ENCODE measurements at regions not wholly inside any gene's neighbourhood (a gene's known extent, or its start where the extent isn't known, plus 50 kb on each side); places are given as distances from the start of the nearest gene placed in this dataset.

GRCh38 chr18:30271716-30272115 is 770.8 kb downstream of the DSC3 start:
- ATAC-seq, result no peak
- H3K9me3 ChIP-seq (ENCODE audit: control insufficient read depth, insufficient read depth, low read depth, low read length), result no peaks in the 10 kb centered on the region
- H3K27me3 ChIP-seq (ENCODE audit: control insufficient read depth, insufficient read depth, low read length), result no peaks in the 10 kb centered on the region
- H3K4me3 ChIP-seq (ENCODE audit: low read depth in 2 of 2, low read length in 2 of 2), result no peak overlapping the region
- ChIA-PET POLR2A (no interaction called here), CTCF (no interaction called here)
- H3K36me3 ChIP-seq (ENCODE audit: control insufficient read depth, insufficient read depth, low read length), result no peaks in the 10 kb centered on the region
- in situ Hi-C loops (cut with HindIII; ENCODE audit: low pct_unique_long_range_greater_than_20kb, low sequenced_read_pairs), result no loop called here
- intact Hi-C loops (cut with micrococcal nuclease; ENCODE audit: unreplicated experiment), result no loop called here
- BruUV-seq (replicated peaks), result no TSS peak
- no peak for DNase-seq (ENCODE audit: low read depth, low spot score)
- H3K4me1 ChIP-seq (ENCODE audit: control insufficient read depth, insufficient read depth, low read length), result no peaks in the 10 kb centered on the region
- no peak overlapping the region for H3K27ac ChIP-seq (ENCODE audit: low read length)
- no peak for TF ChIP-seq SIN3A (IDR thresholded peaks at IDR 0.05; ENCODE audit: borderline replicate concordance, insufficient read depth, low read depth, low read length)
- TF ChIP-seq REST (IDR thresholded peaks at IDR 0.05; ENCODE audit: insufficient read depth in 1 of 2, low read depth in 2 of 2, low read length in 1 of 2), result no peak
- no peak for TF ChIP-seq POLR2AphosphoS5 (IDR thresholded peaks at IDR 0.05; ENCODE audit: low read depth, low read length)
- TF ChIP-seq CTCF (IDR thresholded peaks at IDR 0.05), result no peak
- TF ChIP-seq TCF7L2 (IDR thresholded peaks at IDR 0.05; ENCODE audit: low read depth, low read length), result no peak

GRCh38 chr18:30265190-30265589 is 777.4 kb downstream of the DSC3 start:
- H3K27ac ChIP-seq (ENCODE audit: low read length), result no peak overlapping the region
- CTCF ChIA-PET, result no interaction called here
- no peak for DNase-seq (ENCODE audit: low read depth, low spot score)
- intact Hi-C loops (cut with micrococcal nuclease; ENCODE audit: unreplicated experiment), result no loop called here
- TF ChIP-seq CTCF (IDR thresholded peaks at IDR 0.05) (no peak), REST (IDR thresholded peaks at IDR 0.05; ENCODE audit: insufficient read depth in 1 of 2, low read depth in 2 of 2, low read length in 1 of 2) (no peak), SIN3A (IDR thresholded peaks at IDR 0.05; ENCODE audit: borderline replicate concordance, insufficient read depth, low read depth, low read length) (no peak), TCF7L2 (IDR thresholded peaks at IDR 0.05; ENCODE audit: low read depth, low read length) (no peak), POLR2AphosphoS5 (IDR thresholded peaks at IDR 0.05; ENCODE audit: low read depth, low read length) (no peak)
- H3K27me3 ChIP-seq (ENCODE audit: control insufficient read depth, insufficient read depth, low read length), result no peaks in the 10 kb centered on the region
- no peak overlapping the region for H3K4me3 ChIP-seq (ENCODE audit: low read depth in 2 of 2, low read length in 2 of 2)
- POLR2A ChIA-PET, result no interaction called here
- no peaks in the 10 kb centered on the region for H3K4me1 ChIP-seq (ENCODE audit: control insufficient read depth, insufficient read depth, low read length)
- H3K36me3 ChIP-seq (ENCODE audit: control insufficient read depth, insufficient read depth, low read length), result no peaks in the 10 kb centered on the region
- ATAC-seq, result no peak
- no peaks in the 10 kb centered on the region for H3K9me3 ChIP-seq (ENCODE audit: control insufficient read depth, insufficient read depth, low read depth, low read length)
- no TSS peak for BruUV-seq (replicated peaks)
- in situ Hi-C loops (cut with HindIII; ENCODE audit: low pct_unique_long_range_greater_than_20kb, low sequenced_read_pairs), result no loop called here

Data from Panc1 (cell line).